Sigmoid colon (tissue), 4 donors: ENCODE measurements at regions not wholly inside any gene's neighbourhood (a gene's known extent, or its start where the extent isn't known, plus 50 kb on each side); places are given as distances from the start of the nearest gene placed in this dataset.

ENCODE experiments used
- EP300 ChIP-seq, 4 donors: sonication (generic); formaldehyde crosslinking; IDR thresholded peaks; one replicate each; pipeline ENCODE4 v1.6.1; 2017; ENCODE audit warnings: antibody characterized with exemption in 4 of 4
- POLR2AphosphoS5 ChIP-seq, 4 donors: sonication (generic); formaldehyde crosslinking; IDR thresholded peaks; one replicate each; pipeline ENCODE4 v1.6.1; 2017; ENCODE audit warnings: antibody characterized with exemption in 4 of 4
- TF ChIP-seq, protein P1 (sequence below), 4 experiments: fragments of 450-650 bp in 3 of 4; fragments of 200-600 bp in 1 of 4; IDR thresholded peaks; one replicate each; pipeline ENCODE4 v1.5.1; 2016 to 2019; ENCODE audit warnings: antibody characterized with exemption in 4 of 4, mild to moderate bottlenecking in 3 of 4, moderate library complexity in 2 of 4

DNA sequence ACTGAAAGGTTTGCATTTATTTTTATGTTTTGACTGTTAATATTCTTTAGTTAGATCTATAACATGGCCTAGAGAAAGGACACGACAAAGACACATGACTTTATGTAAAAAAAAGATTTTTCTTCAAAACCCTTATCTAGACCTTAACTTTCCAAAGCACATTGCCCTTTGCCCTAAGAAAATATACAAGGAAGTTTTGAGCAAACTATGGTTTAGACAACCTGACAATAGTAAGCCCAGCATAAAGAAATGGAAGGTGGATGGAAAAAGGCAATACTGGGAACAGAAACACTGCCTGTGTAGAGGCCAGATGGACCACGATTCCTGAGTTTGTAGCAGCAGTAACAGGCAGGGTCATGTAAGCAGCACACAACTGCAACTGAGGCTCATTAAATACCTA, 724.0 kb downstream of the GALC start:
- TF ChIP-seq POLR2AphosphoS5 (IDR thresholded peaks at IDR 0.05) (no peak), EP300 (IDR thresholded peaks at IDR 0.05) (no peak)
- TF ChIP-seq, protein P1, sequence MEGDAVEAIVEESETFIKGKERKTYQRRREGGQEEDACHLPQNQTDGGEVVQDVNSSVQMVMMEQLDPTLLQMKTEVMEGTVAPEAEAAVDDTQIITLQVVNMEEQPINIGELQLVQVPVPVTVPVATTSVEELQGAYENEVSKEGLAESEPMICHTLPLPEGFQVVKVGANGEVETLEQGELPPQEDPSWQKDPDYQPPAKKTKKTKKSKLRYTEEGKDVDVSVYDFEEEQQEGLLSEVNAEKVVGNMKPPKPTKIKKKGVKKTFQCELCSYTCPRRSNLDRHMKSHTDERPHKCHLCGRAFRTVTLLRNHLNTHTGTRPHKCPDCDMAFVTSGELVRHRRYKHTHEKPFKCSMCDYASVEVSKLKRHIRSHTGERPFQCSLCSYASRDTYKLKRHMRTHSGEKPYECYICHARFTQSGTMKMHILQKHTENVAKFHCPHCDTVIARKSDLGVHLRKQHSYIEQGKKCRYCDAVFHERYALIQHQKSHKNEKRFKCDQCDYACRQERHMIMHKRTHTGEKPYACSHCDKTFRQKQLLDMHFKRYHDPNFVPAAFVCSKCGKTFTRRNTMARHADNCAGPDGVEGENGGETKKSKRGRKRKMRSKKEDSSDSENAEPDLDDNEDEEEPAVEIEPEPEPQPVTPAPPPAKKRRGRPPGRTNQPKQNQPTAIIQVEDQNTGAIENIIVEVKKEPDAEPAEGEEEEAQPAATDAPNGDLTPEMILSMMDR (IDR thresholded peaks at IDR 0.05): no peak
